Thyroid gland (tissue), 4 donors: ENCODE measurements at regions not wholly inside any gene's neighbourhood (a gene's known extent, or its start where the extent isn't known, plus 50 kb on each side); places are given as distances from the start of the nearest gene placed in this dataset.

Experiments used
- DNase-seq, 2 donors: peaks; one replicate each; pipeline ENCODE4 v3.0.0-alpha.2; 2019
- H3K27ac ChIP-seq, 3 donors: fragments of 200-600 bp; sonication (generic); 1 replicate in 2 of 3; 2 replicates in 1 of 3; pipeline ENCODE4 v1.5.1; 2016 to 2019; ENCODE audit warnings: mild to moderate bottlenecking in 1 of 3, moderate library complexity in 1 of 3
- H3K27me3 ChIP-seq: fragments of 200-600 bp; sonication (generic); one replicate; pipeline ENCODE4 v1.5.1; 2019
- H3K36me3 ChIP-seq, 2 donors: fragments of 200-600 bp; sonication (generic); one replicate each; pipeline ENCODE4 v1.5.1; 2016 to 2019
- H3K4me1 ChIP-seq, 2 donors: fragments of 200-600 bp; sonication (generic); one replicate each; pipeline ENCODE4 v1.5.1; 2017 to 2019
- H3K4me3 ChIP-seq, 3 donors: fragments of 200-600 bp; sonication (generic); replicated peaks in 1 of 3; 1 replicate in 2 of 3; 2 replicates in 1 of 3; pipeline ENCODE4 v1.5.1; 2016; ENCODE audit warnings: mild to moderate bottlenecking in 1 of 3
- H3K9me3 ChIP-seq: fragments of 200-600 bp; sonication (generic); one replicate; pipeline ENCODE4 v1.5.1; 2017
- POLR2A ChIP-seq, 2 donors: fragments of 450-650 bp; IDR thresholded peaks; one replicate each; pipeline ENCODE4 v1.6.1; 2017; ENCODE audit warnings: antibody characterized with exemption in 2 of 2, mild to moderate bottlenecking in 2 of 2, moderate library complexity in 1 of 2
- WGBS, 2 donors: methylation state at CpG; one replicate each; pipeline ENCODE4 v1.1.5; 2017; 5-methylcytosine and 5-hydroxymethylcytosine counted together
- intact Hi-C: fragments of 100-400 bp; cut with DNase I; formaldehyde crosslinking; loops from one replicate; pipeline ENCODE4 v1.15.1; 2023
- TF ChIP-seq, protein P1 (sequence below), 6 experiments: fragments of 200-600 bp in 3 of 6; fragments of 450-650 bp in 3 of 6; sonication (generic) in 3 of 6; IDR thresholded peaks; one replicate each; pipeline ENCODE4 v1.5.1; 2016 to 2019; ENCODE audit warnings: antibody characterized with exemption in 6 of 6, mild to moderate bottlenecking in 2 of 6, inconsistent platforms in 1 of 6, moderate library complexity in 1 of 6

DNA sequence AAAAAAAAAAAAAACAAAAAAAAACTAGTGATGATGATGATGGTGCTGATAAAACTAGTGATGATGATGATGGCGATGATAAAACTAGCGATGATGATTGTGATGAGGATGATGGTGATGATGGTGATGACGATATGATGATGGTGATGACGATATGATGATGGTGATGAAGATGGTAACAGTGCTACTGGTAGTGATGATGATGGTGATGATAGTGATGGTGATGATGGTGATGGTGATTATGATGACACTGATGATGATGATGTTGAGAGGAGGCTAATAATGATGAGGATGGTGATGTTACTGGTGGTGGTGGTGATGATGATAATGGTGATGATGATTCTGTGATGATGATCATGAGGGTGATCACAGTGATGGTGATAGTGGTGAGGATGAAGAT, 345.5 kb upstream of the CDH4 start:
- no peak overlapping the region for H3K4me3 ChIP-seq
- no peak overlapping the region for H3K27ac ChIP-seq
- WGBS, 2 donors = 91 to 97% methylated on average over 4 of the region's 4 CpGs
- H3K27me3 ChIP-seq = no peaks in the 10 kb centered on the region
- H3K4me1 ChIP-seq = no peaks in the 10 kb centered on the region
- no peak for DNase-seq
- no peaks in the 10 kb centered on the region for H3K9me3 ChIP-seq
- H3K36me3 ChIP-seq = no peaks in the 10 kb centered on the region
- intact Hi-C loops = no loop called here
- TF ChIP-seq, protein P1, sequence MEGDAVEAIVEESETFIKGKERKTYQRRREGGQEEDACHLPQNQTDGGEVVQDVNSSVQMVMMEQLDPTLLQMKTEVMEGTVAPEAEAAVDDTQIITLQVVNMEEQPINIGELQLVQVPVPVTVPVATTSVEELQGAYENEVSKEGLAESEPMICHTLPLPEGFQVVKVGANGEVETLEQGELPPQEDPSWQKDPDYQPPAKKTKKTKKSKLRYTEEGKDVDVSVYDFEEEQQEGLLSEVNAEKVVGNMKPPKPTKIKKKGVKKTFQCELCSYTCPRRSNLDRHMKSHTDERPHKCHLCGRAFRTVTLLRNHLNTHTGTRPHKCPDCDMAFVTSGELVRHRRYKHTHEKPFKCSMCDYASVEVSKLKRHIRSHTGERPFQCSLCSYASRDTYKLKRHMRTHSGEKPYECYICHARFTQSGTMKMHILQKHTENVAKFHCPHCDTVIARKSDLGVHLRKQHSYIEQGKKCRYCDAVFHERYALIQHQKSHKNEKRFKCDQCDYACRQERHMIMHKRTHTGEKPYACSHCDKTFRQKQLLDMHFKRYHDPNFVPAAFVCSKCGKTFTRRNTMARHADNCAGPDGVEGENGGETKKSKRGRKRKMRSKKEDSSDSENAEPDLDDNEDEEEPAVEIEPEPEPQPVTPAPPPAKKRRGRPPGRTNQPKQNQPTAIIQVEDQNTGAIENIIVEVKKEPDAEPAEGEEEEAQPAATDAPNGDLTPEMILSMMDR (IDR thresholded peaks at IDR 0.05) = no peak

DNA sequence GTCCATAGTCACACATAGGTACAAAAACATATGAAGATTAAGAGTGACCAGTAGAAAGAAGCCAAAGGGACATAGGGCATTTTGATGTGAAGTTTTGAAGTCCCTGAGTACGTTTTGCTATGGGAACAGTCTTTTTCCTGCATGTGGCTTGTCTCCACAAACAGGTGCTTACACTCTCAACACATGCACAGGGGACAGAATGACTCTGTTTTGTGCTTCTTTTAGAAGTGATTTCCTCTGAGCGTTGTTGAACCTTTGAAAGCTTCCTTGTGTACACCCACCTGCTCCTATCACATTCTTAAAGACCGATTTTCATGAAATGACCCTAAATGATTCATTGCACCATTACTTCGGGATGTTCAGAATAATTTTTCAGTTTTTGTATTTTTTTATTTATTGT, 338.8 kb upstream of the CDH4 start:
- no peak for DNase-seq
- intact Hi-C loops = no loop called here
- H3K9me3 ChIP-seq = no peaks in the 10 kb centered on the region
- TF ChIP-seq, protein P1 (IDR thresholded peaks at IDR 0.05) = no peak
- TF ChIP-seq POLR2A (IDR thresholded peaks at IDR 0.05) = no peak
- 59 to 77% methylated on average over 4 of the region's 4 CpGs for WGBS, 2 donors
- no peaks in the 10 kb centered on the region for H3K4me1 ChIP-seq
- H3K4me3 ChIP-seq = no peak overlapping the region
- no peaks in the 10 kb centered on the region for H3K36me3 ChIP-seq
- no peaks in the 10 kb centered on the region for H3K27me3 ChIP-seq
- H3K27ac ChIP-seq = no peak overlapping the region

DNA sequence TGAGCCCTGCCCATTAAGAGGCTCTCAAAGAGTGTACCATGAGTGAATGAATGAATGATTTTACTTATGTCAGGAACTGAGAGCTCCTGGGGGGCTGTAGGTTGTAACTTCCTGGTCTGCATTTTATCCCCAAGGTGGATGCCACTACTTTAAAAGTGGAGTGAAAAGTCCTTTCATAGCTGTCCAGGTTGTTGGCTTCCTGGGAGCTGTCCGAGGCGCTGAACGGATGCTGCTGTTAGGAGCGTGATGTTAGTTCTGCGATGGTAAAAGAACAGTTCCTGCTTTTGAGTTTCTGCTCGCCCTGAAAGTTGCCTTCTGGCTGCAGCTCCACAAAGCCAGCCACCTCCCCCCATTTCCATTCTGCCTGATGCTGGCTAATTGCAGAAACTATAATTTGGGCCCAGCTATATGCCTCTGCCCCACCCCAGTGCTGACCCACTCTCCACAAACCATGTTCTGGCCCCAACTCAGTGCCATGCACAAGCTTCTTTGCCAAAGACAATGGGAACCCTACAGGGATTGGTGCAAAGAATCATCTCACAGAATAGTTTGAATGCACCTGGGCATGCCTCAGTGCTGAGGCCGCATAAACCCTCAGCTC, 330.9 kb upstream of the CDH4 start:
- TF ChIP-seq, protein P1 (IDR thresholded peaks at IDR 0.05) = no peak
- TF ChIP-seq POLR2A (IDR thresholded peaks at IDR 0.05) = no peak
- Histone ChIP-seq H3K27ac (no peak overlapping the region), H3K4me1 (no peaks in the 10 kb centered on the region), H3K36me3 (no peaks in the 10 kb centered on the region), H3K4me3 (no peak overlapping the region), H3K9me3 (no peaks in the 10 kb centered on the region), H3K27me3 (no peaks in the 10 kb centered on the region)
- DNase-seq = no peak
- intact Hi-C loops = no loop called here
- WGBS, 2 donors = 38 to 44% methylated on average over 7 of the region's 7 CpGs

DNA sequence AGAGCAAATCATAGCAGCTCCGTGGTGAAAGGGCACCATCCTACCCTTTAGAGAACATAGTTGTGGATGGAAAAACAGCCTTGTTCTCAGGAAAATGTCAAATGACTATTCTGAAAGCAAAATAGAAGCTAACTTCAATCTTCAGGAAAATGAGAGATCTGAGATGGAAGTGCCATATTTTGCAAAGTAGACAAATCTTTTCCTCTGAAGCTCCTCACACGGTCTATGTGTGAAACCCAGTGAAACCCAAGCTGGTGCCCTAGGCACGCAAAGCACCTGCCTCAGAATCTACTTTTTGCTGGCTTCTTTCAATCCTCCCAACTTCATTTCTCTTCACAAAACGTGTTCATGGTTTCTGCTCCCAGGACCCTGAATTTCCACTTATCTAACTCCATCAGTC, 325.2 kb upstream of the CDH4 start:
- H3K4me1 ChIP-seq = no peaks in the 10 kb centered on the region
- no peaks in the 10 kb centered on the region for H3K36me3 ChIP-seq
- H3K4me3 ChIP-seq = no peak overlapping the region
- DNase-seq = no peak
- intact Hi-C loops = no loop called here
- no peak overlapping the region for H3K27ac ChIP-seq
- no peaks in the 10 kb centered on the region for H3K9me3 ChIP-seq
- no peaks in the 10 kb centered on the region for H3K27me3 ChIP-seq
- TF ChIP-seq, protein P1 (IDR thresholded peaks at IDR 0.05) = no peak
- TF ChIP-seq POLR2A (IDR thresholded peaks at IDR 0.05) = no peak
- WGBS, 2 donors = 73 to 76% methylated on average over 4 of the region's 4 CpGs

DNA sequence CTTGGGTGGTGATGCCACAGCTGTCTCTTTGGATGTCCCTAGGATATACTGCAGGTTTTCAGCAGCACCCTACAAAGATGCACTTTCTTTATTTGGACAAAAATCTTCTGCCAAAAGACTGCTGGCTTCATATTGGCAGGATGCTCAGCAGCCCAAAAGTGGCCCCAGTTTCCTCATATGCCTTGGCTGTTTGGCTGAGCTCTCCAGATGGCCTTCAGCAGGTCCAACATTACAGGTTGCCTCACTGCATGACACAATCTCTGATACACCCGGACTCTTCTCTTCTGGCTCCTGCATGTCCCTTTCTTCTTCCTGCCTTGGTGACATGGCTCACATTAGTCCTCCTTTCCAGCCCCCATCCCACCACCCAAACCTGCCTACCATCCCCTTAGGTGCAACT, 323.7 kb upstream of the CDH4 start:
- 69 to 94% methylated on average over 1 of the region's 1 CpG for WGBS, 2 donors
- intact Hi-C loops = no loop called here
- H3K27me3 ChIP-seq = no peaks in the 10 kb centered on the region

More for the DNA sequence above, 323.7 kb upstream of the CDH4 start:
- TF ChIP-seq, protein P1 (IDR thresholded peaks at IDR 0.05) = no peak
- no peak for TF ChIP-seq POLR2A (IDR thresholded peaks at IDR 0.05)
- no peak for DNase-seq
- Histone ChIP-seq H3K4me3 (no peak overlapping the region), H3K36me3 (no peaks in the 10 kb centered on the region), H3K4me1 (no peaks in the 10 kb centered on the region), H3K9me3 (no peaks in the 10 kb centered on the region), H3K27ac (no peak overlapping the region)
